HG02678 (cell line): ENCODE measurements at regions not wholly inside any gene's neighbourhood (a gene's known extent, or its start where the extent isn't known, plus 50 kb on each side); places are given as distances from the start of the nearest gene placed in this dataset.

Experiments
- ATAC-seq: cut with Tn5 transposase; IDR thresholded peaks from one replicate; pipeline ENCODE4 v1.9.1; 2021; ENCODE audit warnings: mild to moderate bottlenecking, moderate library complexity; ENCODE audit not compliant: unreplicated experiment

DNA sequence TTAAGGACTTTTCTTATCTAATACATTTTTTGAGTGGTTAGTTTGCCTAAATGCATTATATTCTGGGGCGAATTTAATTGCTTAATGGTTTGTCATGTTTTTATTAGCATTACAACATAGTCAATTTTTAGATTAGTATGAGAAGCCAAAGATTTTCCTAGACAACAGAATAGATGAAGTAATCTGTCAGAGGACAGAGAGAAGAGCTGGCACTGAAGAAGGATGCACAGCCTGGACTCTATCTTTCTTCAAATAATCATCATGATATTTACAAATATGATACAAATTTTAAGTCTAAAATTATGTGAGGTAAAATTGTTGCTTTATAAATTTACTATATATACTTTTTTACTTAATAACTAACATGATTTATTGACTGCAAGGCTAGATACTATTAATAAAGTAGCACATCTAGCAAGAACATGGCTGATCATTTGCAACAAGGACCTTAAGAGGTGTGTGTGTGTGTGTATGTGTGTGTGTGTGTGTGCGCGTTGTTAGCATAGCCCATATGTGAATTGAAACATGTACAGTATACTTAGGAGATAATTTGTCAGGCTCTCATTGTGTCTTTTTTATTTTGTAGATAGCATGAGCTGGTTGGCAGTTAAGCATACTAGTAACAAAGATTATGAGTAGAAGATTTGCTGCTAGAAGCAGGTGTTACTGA lies 752.2 kb downstream of the DCDC2C start:
- ATAC-seq, result no peak

DNA sequence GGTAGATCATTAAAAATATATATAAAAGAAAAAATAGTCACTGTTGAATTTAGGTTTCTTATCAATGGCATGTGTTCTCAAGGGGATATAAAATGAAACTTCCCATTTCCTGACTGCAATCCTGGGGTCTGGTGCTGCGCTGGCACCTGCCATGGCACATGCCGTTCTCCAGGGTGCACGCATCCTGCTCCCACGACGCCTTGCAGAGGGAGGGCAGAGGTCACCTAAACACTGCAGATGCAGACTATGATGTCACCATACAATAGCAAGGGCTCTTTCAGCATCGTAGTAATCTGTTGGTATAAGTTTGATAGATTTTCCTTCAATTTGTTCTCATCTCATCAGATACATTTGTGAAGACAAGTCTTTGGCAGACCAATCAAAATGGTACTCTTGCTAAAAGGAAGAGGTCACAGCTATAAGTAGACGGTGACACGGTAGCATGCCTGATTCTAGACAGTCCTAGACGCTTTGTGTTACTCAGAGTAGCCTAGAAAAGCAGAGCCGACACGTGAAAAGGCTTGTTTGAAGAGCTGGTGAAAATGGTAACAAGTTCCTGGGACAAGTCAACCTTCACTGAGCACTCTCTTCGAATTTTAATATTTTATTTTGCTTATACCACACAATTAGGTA lies 761.4 kb downstream of the DCDC2C start:
- no peak for ATAC-seq

DNA sequence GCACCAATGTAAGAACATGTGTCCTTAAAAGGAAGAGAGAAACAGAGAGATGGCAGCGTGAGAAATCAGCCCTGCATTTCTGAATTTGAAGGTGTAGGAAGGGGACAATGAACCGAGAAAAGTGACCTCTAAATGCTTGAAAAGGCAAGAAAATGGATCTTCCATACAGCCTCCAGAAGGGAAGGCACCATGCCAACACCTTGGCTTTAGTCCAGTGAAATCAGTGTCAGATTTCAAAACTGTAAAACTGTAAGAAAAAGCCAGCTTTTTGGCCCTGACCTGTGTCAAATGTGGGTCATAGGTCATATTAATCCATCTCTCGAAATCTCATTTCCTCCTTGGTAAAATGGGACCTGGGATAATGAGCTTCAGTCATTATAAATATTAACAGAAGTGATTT lies 762.3 kb downstream of the DCDC2C start:
- no peak for ATAC-seq

DNA sequence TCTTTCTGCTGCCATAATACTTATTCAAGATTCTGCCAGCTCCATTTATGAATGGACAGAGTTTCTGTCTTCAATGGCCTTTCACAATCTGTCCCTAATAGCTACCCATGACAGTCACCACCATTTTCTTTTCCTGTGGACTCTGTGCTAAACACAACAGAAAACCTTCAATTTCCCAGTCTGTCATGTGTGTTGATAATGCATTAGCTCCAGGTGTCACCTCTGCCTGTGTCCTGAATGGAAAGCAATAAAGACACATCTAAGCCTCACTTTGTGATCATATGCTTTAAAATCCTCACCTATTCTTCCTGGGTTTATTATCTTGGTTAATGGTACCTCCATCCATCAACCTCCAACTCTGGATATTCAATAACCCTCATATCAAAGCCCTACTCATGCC lies 772.2 kb downstream of the DCDC2C start:
- no peak for ATAC-seq

DNA sequence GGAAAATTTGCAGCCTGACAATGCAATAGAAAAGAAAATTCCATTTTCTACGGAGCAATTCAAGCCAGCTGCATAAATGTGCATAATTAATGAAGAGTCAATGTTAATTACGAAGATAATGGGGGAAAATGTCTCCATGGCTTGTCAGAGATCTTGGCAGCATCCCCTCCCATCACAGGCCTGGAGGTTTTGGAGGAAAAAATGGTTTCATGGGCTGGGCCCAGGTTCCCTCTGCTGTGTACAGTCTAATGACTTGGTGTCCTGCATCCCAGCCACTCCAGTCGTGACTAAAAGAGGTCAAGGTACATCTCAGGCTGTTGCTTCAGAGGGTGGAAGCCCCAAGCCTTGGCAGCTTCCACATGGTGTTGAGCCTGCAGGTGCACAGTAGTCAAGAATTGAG lies 779.7 kb downstream of the DCDC2C start:
- no peak for ATAC-seq

DNA sequence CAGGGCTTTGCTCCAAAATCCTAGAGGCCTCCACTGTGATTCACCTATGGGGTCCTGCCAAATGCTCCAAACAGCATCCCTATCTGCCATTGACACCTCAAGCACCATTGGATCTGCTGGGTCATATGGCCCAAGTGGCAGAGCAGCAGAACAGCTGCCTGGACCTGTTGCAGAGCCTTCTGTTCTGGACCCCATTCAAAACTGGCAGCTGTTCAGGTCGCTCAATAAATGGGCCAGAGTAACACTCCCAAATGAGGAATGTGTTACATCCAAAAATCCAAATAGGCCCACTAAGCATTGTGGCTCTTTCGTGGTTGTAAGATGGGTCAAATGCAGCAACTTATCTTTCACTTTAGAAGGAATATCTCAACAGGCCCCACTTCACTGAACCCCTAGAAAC lies 783.6 kb downstream of the DCDC2C start:
- no peak for ATAC-seq

DNA sequence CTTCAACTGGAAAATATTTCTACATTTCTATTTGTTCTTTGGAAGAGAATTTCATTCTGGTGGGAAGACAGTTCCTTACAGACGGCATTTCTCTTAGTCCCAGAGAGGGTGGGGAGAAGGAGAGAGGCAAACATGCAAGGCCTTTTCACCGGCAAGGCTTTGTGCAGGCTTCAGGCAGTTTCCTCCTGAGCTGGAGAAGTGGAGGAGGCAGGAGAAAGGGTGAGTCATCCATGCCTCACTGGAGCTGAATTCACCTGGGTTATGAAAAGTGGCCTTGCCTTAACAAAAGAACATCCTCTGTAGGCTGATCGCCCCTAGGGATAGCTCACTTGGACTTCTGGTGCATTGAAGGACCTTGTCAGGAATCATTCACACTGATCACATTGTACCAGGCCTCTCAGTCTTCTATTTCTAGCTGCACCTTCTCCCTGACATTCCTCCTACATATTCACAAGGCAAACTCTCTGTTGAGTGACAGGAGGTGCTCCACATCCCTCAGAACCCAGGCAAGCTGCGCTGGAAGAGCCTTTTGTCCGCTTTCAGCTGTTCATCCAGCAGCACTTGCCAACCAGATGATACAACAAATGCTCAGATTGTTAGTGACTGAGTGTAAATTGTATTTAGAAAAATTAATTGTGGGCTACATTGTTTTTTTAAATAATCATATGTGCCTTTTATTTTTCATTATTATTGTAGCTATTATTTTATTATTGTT lies 796.1 kb downstream of the DCDC2C start:
- ATAC-seq, result no peak

DNA sequence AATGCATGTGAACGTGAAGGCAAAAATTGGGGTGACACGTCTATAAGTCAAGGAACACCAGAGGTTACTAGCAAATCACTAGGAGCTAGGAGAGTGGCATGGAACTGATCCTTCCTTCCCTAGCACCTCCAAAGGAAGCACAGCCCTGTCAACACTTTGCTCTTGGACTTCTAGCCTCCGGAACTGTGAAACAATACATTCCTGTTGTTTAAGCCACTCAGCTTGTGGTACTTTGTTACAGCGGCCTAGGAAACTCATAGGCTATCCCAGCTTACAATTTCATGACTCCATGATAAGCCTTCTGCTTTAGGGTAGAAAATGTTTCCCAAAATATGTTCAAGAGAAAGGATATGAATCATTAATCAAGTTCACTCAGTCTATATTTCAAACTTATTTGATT lies 798.1 kb downstream of the DCDC2C start:
- ATAC-seq, result no peak

DNA sequence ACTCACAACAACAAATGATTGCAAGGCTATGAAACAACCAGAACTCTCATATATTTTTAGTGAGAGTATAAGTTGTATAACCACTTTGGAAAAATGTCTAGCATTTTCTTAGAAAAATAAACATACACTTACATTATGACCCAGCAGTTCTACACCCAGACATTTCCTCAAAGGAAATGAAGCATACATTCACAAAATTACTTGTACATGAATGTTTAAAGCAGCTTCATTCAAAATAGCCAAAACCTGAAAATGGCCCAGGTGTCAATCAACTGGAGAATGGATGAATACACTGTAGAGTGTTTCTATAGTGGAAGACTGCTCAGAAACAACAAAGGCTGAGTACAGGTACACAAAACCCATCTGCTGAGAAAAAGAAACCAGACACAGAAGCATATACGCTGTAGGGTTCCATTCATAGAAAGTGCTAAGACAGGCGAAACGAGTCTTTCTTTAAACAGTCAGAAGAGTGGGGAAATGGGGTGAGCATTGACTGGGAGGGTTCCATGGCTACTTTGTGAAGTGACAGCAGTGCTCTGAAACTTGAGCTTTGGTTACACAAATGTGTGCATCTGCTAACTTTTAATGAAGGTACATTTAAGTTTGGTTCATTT lies 799.0 kb downstream of the DCDC2C start:
- ATAC-seq, result no peak

DNA sequence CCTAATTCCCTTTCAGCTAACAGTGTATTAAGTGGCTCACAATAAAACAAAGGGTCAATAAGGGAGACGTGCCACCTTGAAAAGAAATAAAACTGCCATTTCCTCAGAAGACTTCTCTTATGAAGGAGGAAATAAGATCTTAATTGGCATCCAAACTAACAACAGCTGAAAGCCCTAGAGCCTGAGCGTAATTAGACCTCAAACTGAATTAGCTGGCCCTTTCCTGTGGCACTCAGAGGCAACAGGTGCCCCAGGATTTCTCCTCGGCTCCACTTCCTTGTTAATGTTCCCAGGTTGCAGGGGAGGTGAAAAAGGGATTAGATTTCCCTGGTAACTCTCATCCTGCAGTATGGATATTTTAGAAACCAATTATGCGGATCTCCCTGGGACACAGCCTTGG lies 804.3 kb downstream of the DCDC2C start:
- no peak for ATAC-seq

DNA sequence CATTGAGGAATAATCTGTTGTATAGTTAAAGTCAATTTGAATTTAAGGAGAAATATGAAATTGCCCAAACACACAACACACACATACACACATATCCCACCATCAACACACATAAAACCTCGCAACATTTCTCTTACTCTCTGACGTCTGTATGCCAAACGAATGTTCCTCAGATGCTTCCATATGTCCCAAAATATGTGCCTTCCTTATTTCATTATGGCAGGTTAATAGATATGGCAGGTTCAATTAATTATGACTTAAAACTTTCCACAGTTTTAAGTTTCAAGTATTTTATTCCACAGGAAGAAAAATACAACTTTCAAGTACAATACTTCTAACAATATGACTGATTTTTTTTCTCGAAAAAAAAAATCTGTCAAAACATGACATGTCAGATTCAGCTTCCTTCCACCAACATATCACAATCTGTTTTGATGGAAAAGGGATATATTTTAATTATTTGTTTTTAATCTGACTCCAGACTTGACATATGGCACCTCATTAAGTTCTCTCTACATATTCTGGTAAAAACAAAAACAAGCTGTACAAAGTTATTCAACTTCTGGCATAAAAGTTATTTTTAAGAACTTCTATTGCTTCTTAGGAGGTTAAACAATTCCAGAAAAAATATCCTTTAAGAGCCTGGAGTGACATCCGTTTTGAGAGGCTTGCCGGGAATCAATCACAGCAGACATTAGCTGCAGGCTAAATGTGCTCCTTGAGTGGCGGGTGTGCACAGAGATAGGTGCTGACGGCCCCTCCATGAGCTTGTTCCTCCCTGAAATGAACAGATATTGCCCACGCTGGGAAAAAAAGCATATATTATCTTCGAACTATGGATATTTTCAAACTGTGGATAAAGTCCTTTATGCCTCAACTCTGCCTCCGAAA lies 812.7 kb downstream of the DCDC2C start:
- ATAC-seq, result no peak

DNA sequence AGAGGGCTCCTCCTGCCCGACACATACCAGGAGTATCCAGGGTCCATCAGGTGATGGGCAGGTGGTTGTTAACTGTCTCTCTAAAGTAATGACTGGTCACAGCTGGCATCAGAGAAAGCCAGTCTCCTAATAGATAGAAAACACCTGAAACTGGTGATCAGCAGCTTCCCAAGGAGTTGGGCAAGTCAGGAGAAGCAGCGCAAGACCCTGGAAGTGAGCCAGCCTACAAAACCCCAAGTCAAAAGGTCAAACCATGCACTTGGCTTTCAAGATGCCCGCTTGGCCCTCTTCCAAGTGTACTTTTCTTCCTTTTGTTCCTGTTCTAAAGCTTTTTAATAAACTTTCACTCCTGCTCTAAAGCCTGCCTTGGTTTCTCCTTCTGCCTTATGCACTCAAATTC lies 815.2 kb downstream of the DCDC2C start:
- ATAC-seq, result no peak

DNA sequence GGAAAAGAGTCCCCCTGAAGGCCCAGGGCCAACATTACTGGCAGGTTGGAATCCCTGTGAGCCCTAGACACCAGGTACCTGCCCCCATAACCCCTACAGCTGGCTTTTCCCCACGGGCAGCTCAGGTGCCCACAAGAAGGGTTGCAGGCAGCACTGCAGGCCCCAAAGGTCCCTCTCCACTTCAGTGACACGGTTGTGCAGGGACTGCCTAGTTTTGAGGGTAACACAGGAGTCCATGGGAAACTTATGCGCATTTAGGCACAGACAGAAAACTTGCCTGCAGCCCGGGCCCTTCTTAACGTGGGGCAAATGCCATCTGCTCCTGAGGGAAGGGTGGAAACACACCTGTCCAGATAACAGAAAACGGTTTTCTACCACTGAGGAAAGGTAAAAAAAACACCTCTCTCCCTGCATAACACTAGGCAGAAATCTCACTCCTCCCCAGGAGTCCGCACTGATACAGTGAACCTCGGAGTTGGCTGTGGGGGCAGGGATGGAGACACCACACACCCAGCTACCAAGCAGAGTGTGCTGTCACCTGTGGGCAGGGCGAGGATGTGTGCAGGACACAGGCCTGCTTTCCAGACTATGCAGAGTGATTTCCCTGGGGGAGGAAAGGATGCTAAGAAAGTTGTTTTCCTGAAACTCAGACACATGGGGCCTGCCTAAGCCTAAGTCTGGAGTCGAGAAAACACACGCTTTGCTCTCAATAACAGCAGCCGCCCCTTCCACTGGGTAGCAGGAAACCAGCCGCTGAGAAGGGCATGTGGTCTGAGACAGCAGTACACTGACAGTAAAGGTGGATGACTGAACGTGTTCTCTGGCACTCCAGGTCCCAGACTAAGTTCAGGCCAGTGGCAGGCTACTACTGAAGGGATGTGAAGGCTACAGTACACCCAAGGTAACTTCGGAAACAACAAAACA lies 819.4 kb downstream of the DCDC2C start:
- no peak for ATAC-seq

DNA sequence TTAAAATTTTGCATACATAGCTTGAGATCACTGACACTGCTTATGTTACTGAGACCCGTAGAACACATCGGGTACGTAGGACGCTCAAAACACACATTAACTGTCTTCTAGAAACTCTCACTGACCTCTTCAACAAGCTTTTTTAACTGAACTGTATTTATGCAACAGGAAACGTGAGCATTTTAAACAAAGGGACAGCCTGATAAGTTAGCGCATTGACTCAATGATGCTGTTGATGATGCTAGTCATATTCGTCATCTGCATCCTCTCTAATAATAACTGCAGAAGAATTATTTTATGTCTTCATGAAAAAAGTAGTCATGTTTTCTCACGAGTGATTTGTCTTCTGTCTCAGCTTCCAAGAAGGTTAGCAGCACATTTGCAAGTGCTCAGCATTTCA lies 824.0 kb downstream of the DCDC2C start:
- no peak for ATAC-seq

DNA sequence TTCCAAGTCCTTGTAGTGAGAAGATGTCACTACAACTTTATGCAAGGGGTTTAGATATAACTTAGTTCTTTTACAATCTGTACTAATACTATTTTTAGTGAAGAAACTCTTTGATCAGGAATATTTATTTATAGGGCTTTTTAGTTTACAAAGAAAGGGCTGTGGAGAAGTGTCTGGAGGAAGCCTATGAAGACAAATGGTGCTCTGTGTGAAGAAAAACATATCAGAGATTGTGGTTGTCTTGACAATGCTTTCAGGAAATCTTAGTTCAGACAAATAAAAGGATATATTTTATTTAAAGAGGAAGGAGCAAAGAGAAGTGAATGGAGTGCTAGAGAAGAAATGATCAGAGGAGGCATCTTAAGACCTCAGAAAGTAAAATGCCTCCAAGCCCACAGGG lies 824.9 kb downstream of the DCDC2C start:
- ATAC-seq, result no peak

DNA sequence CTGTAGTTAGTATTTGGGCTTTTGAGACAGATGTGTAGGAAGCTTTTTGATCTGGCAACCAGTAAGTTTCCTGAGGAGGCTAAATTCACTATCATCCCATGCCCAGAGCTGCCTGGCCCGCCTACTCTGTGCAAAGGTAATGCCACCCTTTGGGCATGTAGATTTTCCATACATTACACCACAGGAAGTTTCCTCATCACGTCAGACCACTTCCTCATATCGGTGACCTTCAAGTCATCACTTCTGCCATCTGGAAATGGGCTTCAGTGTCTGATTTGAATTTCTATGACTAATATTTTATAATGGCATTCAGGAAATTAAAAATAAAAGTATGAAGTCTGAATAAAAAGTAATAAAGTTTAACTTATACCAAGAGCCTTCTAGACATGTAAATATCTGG lies 825.4 kb downstream of the DCDC2C start:
- no peak for ATAC-seq

DNA sequence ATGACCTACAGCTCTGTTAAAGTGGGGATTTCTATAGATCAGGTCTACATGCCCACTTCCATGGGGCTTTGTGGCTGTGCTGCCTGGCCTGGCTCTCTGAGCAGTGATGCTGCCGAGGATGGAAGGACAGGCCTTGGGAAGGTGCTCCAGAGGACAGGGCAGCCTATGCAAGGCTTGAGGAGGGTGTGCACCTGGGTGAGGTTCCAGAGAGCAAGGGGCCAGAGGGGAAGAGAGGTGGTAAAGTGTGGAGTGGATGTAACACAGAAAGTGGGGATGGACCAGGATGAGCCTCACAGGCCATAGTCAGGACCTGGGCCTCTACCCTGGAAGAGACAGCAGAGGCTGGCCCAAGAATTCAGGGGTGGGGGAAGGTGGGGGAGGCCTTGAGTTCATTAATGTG lies 826.4 kb downstream of the DCDC2C start:
- ATAC-seq, result no peak

DNA sequence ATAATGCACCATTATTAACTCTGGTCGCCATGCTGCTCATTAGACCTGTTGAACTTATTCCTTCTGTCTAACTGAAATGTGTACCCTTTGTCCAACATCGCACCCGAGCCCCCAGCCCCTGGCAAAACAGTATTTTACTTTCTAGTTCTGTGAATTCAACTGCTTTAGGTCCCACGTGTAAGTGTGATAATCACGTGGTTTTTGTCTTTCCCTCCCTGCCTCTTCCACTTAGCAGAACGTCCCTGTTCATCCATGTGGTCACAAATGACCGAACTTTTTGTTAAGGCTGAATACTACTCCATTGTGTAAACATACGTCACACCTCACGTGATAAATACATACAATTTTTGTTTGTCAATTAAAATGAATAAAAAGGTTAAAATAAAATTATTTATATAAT lies 826.9 kb downstream of the DCDC2C start:
- no peak for ATAC-seq

DNA sequence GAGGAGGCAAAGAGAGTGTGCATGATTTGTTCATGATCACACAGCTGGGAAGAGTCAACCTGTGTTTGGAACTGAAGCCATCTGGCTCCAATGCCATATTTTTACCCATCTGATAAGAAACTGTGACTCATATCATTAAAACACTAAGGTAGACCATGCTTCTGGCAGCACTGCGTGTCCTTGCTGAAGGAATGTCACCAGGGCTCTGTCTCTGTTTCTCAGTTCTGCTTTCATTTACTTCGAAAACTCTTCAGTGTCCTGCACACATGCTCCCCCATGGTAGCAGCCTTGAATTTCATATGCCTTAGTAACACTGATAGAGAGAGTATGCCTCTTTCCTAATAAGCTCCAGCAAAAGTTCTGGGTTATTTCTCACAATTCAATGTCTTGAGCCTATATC lies 830.4 kb downstream of the DCDC2C start:
- no peak for ATAC-seq

DNA sequence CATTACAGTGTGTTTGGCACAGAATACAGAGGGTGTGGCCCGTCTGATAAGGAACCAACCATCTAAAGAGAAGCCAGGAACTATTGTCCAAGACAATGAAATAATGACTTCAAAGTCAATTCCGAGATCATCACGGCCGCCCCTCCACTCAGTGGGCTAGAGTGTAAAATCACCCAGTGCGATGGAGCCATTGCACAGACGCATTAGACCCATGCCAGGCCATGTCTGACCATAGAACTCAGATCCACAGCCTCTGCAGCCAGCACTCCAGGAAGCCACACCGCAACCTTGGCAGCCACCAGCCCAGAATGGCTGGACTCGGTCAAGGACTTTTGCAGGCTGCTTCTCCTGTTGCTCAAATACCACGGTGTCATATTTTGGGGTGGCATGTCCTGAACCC lies 835.7 kb downstream of the DCDC2C start:
- no peak for ATAC-seq
